ENCODE measurements at regions not wholly inside any gene's neighbourhood (a gene's known extent, or its start where the extent isn't known, plus 50 kb on each side); places are given as distances from the start of the nearest gene placed in this dataset.

DNA sequence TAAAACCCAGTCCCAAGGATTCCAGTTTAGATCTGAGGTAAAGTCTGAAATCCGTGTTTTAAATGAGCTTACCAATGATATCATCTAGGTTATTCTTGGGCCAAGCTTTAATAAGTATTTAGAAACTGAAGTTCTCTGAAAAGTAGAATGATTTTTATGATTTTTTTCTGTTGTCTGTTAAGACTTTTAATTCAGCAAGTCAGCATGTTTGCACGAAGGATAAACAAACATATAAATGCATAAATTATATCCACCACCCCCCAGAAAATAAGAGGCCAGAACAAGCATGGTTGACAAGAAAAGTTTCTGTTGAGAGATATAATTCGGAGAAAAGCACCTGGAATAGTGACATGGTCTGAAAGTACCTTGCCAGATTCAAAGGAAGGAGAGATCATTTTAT lies 655.7 kb downstream of the NOVA1 start:
- Histone ChIP-seq H3K27ac (ENCODE audit: low read depth in 1 of 3, low read length in 2 of 3) (no peak overlapping the region), H3K4me3 (ENCODE audit: low read depth in 1 of 3, low read length in 3 of 3) (no peak overlapping the region), H3K4me1 (ENCODE audit: control insufficient read depth in 3 of 3, insufficient read depth in 2 of 3, low read depth in 1 of 3, low read length in 2 of 3) (no peaks in the 10 kb centered on the region), H3K9me3 (ENCODE audit: control insufficient read depth in 2 of 2, insufficient read depth in 1 of 2, low read depth in 1 of 2, low read length in 1 of 2) (no peaks in the 10 kb centered on the region), H3K36me3 (ENCODE audit: control insufficient read depth in 3 of 3, insufficient read depth in 2 of 3, low read depth in 1 of 3, low read length in 3 of 3) (no peaks in the 10 kb centered on the region), H3K27me3 (ENCODE audit: control insufficient read depth in 3 of 3, insufficient read depth in 3 of 3, low read length in 3 of 3) (no peaks in the 10 kb centered on the region)
- WGBS, 3 donors, result 61 to 72% (median 69%) methylated on average over 3 of the region's 3 CpGs
- FAIRE-seq, result no peak
- no peak for DNase-seq

GRCh38 chr14:25933731-25934130 lies 664.1 kb downstream of the NOVA1 start:
- FAIRE-seq (no peak), DNase-seq (no peak)
- 73 to 87% (median 80%) methylated on average over 3 of the region's 3 CpGs for whole genome bisulfite sequencing, 3 donors

GRCh38 chr14:25929881-25930615 lies 667.8 kb downstream of the NOVA1 start:
- DNase-seq (no peak), FAIRE-seq (no peak)
- no peak overlapping the region for H3K27ac ChIP-seq (ENCODE audit: low read depth in 1 of 3, low read length in 2 of 3)
- H3K27me3 ChIP-seq (ENCODE audit: control insufficient read depth in 3 of 3, insufficient read depth in 3 of 3, low read length in 3 of 3), result no peaks in the 10 kb centered on the region
- no peaks in the 10 kb centered on the region for H3K36me3 ChIP-seq (ENCODE audit: control insufficient read depth in 3 of 3, insufficient read depth in 2 of 3, low read depth in 1 of 3, low read length in 3 of 3)
- no peak overlapping the region for H3K4me3 ChIP-seq (ENCODE audit: low read depth in 1 of 3, low read length in 3 of 3)
- 78 to 83% (median 82%) methylated on average over 7 of the region's 7 CpGs for WGBS, 3 donors
- no peaks in the 10 kb centered on the region for H3K9me3 ChIP-seq (ENCODE audit: control insufficient read depth in 2 of 2, insufficient read depth in 1 of 2, low read depth in 1 of 2, low read length in 1 of 2)
- no peaks in the 10 kb centered on the region for H3K4me1 ChIP-seq (ENCODE audit: control insufficient read depth in 3 of 3, insufficient read depth in 2 of 3, low read depth in 1 of 3, low read length in 2 of 3)

More at GRCh38 chr14:25933731-25934130, 664.1 kb downstream of the NOVA1 start:
- Histone ChIP-seq H3K36me3 (ENCODE audit: control insufficient read depth in 3 of 3, insufficient read depth in 2 of 3, low read depth in 1 of 3, low read length in 3 of 3) (no peaks in the 10 kb centered on the region), H3K27me3 (ENCODE audit: control insufficient read depth in 3 of 3, insufficient read depth in 3 of 3, low read length in 3 of 3) (no peaks in the 10 kb centered on the region), H3K9me3 (ENCODE audit: control insufficient read depth in 2 of 2, insufficient read depth in 1 of 2, low read depth in 1 of 2, low read length in 1 of 2) (no peaks in the 10 kb centered on the region), H3K4me3 (ENCODE audit: low read depth in 1 of 3, low read length in 3 of 3) (no peak overlapping the region), H3K4me1 (ENCODE audit: control insufficient read depth in 3 of 3, insufficient read depth in 2 of 3, low read depth in 1 of 3, low read length in 2 of 3) (no peaks in the 10 kb centered on the region), H3K27ac (ENCODE audit: low read depth in 1 of 3, low read length in 2 of 3) (no peak overlapping the region)

DNA sequence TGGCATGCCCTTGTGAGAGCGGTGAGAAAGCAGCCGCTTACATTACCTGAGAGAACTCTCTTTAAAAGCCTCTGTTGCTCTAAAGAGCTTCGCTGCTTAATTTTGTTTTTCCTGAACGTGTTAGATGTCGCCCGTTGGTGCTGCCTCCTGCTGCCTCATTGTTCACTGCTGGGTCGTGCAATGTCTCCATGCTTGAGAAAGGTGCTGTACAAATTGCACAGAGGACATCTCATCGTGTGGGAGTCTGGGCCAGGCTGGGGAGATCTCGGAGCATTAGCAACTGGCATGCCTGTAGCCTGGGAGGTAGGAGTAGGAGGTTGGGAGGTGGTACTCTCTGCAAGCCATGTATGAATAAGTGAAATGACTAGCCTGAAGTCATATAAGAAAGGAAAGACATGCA lies 686.0 kb downstream of the NOVA1 start:
- 83 to 87% (median 83%) methylated on average over 9 of the region's 9 CpGs for WGBS, 3 donors

DNA sequence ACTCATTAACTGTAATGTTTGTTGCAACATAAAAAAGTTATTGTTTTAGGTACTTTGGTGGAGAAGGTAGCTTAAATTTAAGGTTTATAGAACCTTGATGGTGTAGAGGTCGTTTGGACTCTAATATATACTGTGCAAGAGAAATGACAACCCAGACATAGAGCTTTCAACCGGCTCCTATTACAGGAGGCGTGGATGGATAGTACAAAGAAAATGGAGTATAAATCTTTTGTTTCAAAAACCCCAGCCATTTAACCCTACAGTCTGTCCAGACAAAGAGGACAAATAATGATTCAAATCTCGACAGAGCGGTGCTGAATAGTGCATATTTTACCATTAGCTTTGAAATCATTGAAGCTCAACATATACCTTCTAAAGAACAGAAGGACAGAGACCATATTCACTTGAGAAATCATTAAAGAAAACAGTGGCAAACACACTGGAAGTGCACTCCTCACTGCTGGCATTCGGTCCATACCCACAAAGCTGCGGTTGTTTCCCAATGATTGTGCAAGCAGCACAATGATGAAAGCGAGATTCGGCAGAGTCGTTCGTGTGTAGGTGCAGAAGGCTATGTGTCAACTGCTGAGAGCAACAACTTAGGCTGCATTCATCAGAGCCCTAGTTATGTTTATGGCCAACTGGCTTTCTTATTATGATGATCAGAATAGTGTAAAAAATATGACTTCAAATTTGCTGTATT lies 688.6 kb downstream of the NOVA1 start:
- DNase-seq (no peak), FAIRE-seq (no peak)
- no peaks in the 10 kb centered on the region for H3K27me3 ChIP-seq (ENCODE audit: control insufficient read depth in 3 of 3, insufficient read depth in 3 of 3, low read length in 3 of 3)
- no peaks in the 10 kb centered on the region for H3K36me3 ChIP-seq (ENCODE audit: control insufficient read depth in 3 of 3, insufficient read depth in 2 of 3, low read depth in 1 of 3, low read length in 3 of 3)
- no peak overlapping the region for H3K27ac ChIP-seq (ENCODE audit: low read depth in 1 of 3, low read length in 2 of 3)
- no peak overlapping the region for H3K4me3 ChIP-seq (ENCODE audit: low read depth in 1 of 3, low read length in 3 of 3)
- WGBS, 3 donors, result 77 to 85% (median 81%) methylated on average over 11 of the region's 11 CpGs
- no peaks in the 10 kb centered on the region for H3K9me3 ChIP-seq (ENCODE audit: control insufficient read depth in 2 of 2, insufficient read depth in 1 of 2, low read depth in 1 of 2, low read length in 1 of 2)
- H3K4me1 ChIP-seq (ENCODE audit: control insufficient read depth in 3 of 3, insufficient read depth in 2 of 3, low read depth in 1 of 3, low read length in 2 of 3), result no peaks in the 10 kb centered on the region

More for the DNA sequence above, 686.0 kb downstream of the NOVA1 start:
- H3K27ac ChIP-seq (ENCODE audit: low read depth in 1 of 3, low read length in 2 of 3), result no peak overlapping the region
- DNase-seq, result no peak
- H3K27me3 ChIP-seq (ENCODE audit: control insufficient read depth in 3 of 3, insufficient read depth in 3 of 3, low read length in 3 of 3), result no peaks in the 10 kb centered on the region
- H3K4me3 ChIP-seq (ENCODE audit: low read depth in 1 of 3, low read length in 3 of 3), result no peak overlapping the region
- H3K36me3 ChIP-seq (ENCODE audit: control insufficient read depth in 3 of 3, insufficient read depth in 2 of 3, low read depth in 1 of 3, low read length in 3 of 3), result no peaks in the 10 kb centered on the region
- H3K4me1 ChIP-seq (ENCODE audit: control insufficient read depth in 3 of 3, insufficient read depth in 2 of 3, low read depth in 1 of 3, low read length in 2 of 3), result no peaks in the 10 kb centered on the region
- no peak for FAIRE-seq
- no peaks in the 10 kb centered on the region for H3K9me3 ChIP-seq (ENCODE audit: control insufficient read depth in 2 of 2, insufficient read depth in 1 of 2, low read depth in 1 of 2, low read length in 1 of 2)

GRCh38 chr14:25908277-25909044 lies 689.4 kb downstream of the NOVA1 start:
- no peak overlapping the region for H3K4me3 ChIP-seq (ENCODE audit: low read depth in 1 of 3, low read length in 3 of 3)
- 57 to 74% (median 61%) methylated on average over 3 of the region's 3 CpGs for WGBS, 3 donors
- no peak overlapping the region for H3K27ac ChIP-seq (ENCODE audit: low read depth in 1 of 3, low read length in 2 of 3)
- no peaks in the 10 kb centered on the region for H3K9me3 ChIP-seq (ENCODE audit: control insufficient read depth in 2 of 2, insufficient read depth in 1 of 2, low read depth in 1 of 2, low read length in 1 of 2)
- DNase-seq (no peak), FAIRE-seq (no peak)
- H3K4me1 ChIP-seq (ENCODE audit: control insufficient read depth in 3 of 3, insufficient read depth in 2 of 3, low read depth in 1 of 3, low read length in 2 of 3), result no peaks in the 10 kb centered on the region
- no peaks in the 10 kb centered on the region for H3K27me3 ChIP-seq (ENCODE audit: control insufficient read depth in 3 of 3, insufficient read depth in 3 of 3, low read length in 3 of 3)
- H3K36me3 ChIP-seq (ENCODE audit: control insufficient read depth in 3 of 3, insufficient read depth in 2 of 3, low read depth in 1 of 3, low read length in 3 of 3), result no peaks in the 10 kb centered on the region

- H3K36me3 ChIP-seq (ENCODE audit: control insufficient read depth in 3 of 3, insufficient read depth in 2 of 3, low read depth in 1 of 3, low read length in 3 of 3), result no peaks in the 10 kb centered on the region
- no peak overlapping the region for H3K27ac ChIP-seq (ENCODE audit: low read depth in 1 of 3, low read length in 2 of 3)
- no peak overlapping the region for H3K4me3 ChIP-seq (ENCODE audit: low read depth in 1 of 3, low read length in 3 of 3)
- no peaks in the 10 kb centered on the region for H3K27me3 ChIP-seq (ENCODE audit: control insufficient read depth in 3 of 3, insufficient read depth in 3 of 3, low read length in 3 of 3)
- WGBS, 3 donors, result 53 to 59% (median 53%) methylated on average over 3 of the region's 3 CpGs
- DNase-seq (no peak), FAIRE-seq (no peak)
- no peaks in the 10 kb centered on the region for H3K4me1 ChIP-seq (ENCODE audit: control insufficient read depth in 3 of 3, insufficient read depth in 2 of 3, low read depth in 1 of 3, low read length in 2 of 3)
- H3K9me3 ChIP-seq (ENCODE audit: control insufficient read depth in 2 of 2, insufficient read depth in 1 of 2, low read depth in 1 of 2, low read length in 1 of 2), result no peaks in the 10 kb centered on the region
Observed at GRCh38 chr14:25904446-25904845, 693.4 kb downstream of the NOVA1 start.

- Histone ChIP-seq H3K27me3 (ENCODE audit: control insufficient read depth in 3 of 3, insufficient read depth in 3 of 3, low read length in 3 of 3) (no peaks in the 10 kb centered on the region), H3K27ac (ENCODE audit: low read depth in 1 of 3, low read length in 2 of 3) (no peak overlapping the region), H3K9me3 (ENCODE audit: control insufficient read depth in 2 of 2, insufficient read depth in 1 of 2, low read depth in 1 of 2, low read length in 1 of 2) (no peaks in the 10 kb centered on the region), H3K4me3 (ENCODE audit: low read depth in 1 of 3, low read length in 3 of 3) (no peak overlapping the region), H3K4me1 (ENCODE audit: control insufficient read depth in 3 of 3, insufficient read depth in 2 of 3, low read depth in 1 of 3, low read length in 2 of 3) (no peaks in the 10 kb centered on the region), H3K36me3 (ENCODE audit: control insufficient read depth in 3 of 3, insufficient read depth in 2 of 3, low read depth in 1 of 3, low read length in 3 of 3) (no peaks in the 10 kb centered on the region)
- no peak for DNase-seq
- WGBS, 3 donors, result 73 to 80% (median 75%) methylated on average over 1 of the region's 1 CpG
- FAIRE-seq, result no peak
Observed at GRCh38 chr14:25899197-25899596, 698.6 kb downstream of the NOVA1 start.

Data from small intestine (tissue), 7 donors.